ENCODE measurements at regions not wholly inside any gene's neighbourhood (a gene's known extent, or its start where the extent isn't known, plus 50 kb on each side); places are given as distances from the start of the nearest gene placed in this dataset.
"Not testable (repeated sequence)": the region's sequence is repeated elsewhere in the genome, so short reads cannot be mapped to it uniquely, and the experiment has no call there.

DNA sequence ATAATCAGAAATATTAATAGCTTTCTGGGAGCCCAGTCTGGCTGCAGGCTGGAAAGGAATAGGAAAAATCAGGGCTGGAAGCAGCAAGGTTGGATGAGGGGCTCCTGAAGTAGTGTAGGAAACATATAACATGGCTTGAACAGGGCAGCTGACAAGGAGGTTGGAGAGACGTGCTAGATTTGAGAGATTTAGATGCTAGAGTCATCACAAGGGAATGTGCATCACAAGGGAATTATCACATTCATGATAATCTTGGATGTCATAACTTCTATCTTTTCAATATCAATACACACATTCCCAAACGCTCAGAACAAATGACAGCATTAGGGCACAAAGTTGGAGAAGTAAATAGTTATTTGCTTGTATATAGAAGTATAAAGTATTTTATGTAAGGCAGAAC is 120.9 kb upstream of the EGFR start:
- DNase-seq: no peak

DNA sequence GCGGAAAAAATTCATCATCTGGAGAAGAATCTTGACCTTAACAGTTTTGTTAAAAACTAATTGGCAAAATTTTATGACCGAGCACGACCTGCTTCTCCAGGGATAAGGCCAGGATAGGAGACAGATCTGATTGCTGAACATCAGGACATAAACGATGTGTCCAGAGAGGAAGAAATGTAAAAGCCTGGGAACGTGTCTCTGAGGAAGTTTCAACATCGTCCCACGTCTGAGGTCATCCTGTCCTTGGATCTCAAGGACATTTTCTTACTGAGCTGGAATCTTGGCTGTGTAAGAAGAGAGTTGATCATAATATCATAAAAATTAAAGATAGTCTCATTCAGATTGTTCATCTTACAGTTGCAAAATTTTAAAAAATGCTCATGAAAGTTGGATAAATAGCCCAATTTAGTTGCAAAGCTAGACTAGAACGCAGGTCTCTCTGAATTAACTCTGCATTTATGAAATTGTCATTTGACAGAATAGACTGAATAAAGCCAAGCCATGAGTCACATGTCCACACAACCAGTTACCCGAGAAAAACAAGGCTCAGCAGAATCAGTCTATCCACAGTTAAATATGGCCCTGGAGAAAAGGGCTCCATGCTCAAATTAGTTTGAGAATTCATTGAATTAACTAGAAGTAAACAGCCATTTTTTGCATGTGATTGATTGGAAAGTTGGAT is 120.0 kb upstream of the EGFR start:
- no peak for DNase-seq

DNA sequence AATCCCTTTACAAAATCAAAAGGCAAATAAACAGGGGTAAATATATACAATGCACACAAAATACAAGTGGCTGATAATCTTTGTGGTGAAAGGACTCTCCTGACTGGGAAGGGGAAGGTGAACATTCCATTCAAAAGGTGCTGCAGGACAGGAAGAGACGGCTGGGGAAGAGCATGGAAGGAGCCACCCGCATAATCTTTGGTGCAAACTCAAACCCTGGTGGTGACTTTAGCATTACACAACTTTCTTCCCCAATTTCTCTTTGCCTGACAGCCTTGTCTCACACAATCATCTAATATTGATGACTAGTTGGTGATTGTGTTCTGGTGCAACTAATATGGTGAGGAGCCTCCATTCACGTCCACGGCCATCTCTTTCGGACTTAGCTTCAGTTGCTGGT is 117.0 kb upstream of the EGFR start:
- DNase-seq: no peak

DNA sequence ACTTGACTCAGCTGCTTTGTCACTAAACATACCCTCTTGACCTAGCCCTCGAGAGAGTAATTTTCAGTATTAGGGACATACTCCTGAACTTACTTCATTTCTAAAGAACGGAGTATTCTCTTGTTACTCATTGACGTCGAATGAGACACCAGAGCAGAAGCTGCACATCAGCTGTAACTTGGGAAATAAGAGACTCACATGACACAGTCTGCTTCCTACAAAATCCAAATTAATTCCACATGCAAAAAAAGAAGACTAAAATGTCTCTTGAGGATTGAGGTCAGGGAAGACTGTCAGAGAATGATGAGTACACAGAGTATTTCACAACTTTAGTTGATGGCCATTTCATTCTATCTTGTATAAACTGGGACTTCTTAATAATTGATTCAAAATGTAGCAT is 114.7 kb upstream of the EGFR start:
- DNase-seq: no peak

DNA sequence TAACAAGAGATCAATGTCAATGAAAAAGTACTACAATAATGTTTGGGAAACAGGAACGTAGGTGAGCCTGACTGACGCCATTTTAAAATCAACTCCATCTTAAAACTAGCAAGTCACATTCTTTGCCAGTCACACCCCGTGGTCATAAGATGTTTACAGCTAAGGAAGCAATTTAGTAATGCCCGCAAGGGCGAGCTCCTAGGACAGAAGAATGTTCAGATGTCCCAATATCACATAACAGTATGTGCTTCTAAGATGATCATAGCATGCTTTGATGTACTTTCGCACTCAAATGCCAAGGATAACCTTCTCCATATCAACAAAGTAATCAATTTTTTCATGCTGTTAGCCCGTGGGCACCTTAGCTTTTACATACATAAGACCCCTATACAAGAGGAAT is 113.8 kb upstream of the EGFR start:
- DNase-seq: no peak

DNA sequence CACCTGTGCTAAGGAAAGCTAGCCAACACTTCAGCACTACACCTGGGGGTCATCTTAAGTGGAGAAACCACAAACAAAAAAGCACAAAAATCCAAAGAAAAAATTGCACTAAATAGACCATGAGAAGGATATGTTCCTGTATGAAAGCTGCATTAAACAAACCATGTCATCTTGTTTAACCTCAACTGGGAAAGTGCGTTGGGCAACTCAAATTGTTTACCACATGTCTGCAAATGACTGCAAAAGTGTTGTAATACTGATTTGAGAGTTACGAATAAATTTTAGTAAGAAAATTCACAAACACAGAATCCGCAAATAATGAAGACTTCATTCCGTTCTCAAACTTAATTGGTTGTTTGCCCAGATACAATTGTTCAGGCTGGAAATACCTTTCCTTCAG is 111.9 kb upstream of the EGFR start:
- DNase-seq: no peak

DNA sequence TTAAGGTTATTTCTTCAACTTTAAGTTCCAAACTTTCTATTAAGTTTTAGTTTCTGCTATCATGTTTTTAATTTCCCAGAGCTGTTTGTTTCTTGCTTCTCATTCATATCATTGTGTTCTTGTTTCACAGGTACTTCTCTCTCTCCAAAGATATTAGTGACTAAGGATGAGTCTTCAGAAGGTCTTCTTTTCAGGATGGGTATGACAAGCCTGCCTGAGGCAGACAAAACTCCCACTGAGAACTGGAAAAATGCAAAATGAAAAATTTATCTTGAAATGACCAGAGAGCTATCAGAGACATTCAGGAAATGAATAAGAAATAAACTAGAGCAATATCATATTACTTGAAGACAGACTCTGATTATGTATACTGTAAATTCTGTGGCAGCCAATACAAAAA is 110.8 kb upstream of the EGFR start:
- no peak for DNase-seq

DNA sequence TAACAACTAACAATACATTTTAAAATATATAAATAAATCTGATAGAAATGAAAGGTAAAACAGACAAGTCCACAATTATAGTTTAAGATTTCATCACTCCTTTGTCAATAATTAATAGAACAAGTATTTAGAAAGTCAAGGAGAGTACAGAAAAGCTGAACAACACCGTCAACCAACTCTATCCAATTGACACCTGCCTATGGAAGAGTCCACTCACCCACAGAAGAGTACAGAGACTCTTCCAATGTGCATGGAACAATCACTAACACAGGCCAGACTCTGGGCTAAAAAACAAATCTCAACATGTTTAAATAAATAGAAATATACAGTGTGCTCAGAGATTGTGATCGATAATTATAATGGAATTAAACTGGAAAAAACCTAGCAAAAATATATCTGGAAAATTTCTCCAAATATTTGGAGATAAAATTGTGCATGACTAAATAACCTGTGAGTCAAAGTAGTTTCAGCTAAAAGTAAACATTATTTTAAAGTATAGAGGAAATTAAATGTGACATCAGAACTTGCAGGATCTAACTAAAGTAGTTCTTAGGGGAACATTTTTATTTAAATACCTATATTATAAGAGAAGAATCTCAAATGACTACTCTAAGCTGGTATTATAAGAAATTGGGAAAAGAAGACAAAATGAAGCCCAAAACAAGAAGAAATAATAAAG is 109.9 kb upstream of the EGFR start:
- DNase-seq: no peak

DNA sequence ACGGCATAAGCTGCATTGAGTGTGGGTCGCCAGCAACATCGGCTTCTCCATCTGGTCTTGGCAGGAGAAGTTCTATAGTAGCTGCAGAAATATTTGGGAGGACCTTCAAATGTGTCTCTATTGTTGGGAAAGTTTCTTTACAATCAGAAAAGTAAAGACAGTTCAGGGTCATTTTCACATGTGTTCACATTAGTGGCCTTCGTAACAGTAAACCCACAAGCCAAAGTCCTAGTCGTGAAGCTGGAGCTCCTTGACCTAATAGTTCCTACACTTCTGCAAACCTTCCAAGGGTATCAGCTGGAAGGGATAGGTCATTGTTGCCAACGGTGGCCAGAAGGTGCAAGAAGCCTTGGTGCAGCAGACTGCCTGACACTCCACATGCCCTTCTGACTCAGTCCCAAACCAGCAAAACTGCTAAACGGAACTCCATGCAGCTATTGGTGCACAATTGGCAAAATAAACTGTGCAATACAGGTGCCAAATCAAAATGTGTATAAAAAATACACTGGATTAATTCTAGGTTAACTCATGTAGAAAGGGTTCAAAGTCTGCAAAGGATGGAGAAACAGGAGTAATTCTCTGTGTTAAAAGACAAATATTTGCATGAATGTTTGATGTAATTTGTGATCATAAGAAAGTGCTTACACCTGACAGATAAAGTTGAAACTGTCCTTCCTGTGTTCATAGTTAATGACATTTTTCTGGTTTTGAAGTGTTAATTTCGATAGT is 102.8 kb upstream of the EGFR start:
- DNase-seq: no peak

DNA sequence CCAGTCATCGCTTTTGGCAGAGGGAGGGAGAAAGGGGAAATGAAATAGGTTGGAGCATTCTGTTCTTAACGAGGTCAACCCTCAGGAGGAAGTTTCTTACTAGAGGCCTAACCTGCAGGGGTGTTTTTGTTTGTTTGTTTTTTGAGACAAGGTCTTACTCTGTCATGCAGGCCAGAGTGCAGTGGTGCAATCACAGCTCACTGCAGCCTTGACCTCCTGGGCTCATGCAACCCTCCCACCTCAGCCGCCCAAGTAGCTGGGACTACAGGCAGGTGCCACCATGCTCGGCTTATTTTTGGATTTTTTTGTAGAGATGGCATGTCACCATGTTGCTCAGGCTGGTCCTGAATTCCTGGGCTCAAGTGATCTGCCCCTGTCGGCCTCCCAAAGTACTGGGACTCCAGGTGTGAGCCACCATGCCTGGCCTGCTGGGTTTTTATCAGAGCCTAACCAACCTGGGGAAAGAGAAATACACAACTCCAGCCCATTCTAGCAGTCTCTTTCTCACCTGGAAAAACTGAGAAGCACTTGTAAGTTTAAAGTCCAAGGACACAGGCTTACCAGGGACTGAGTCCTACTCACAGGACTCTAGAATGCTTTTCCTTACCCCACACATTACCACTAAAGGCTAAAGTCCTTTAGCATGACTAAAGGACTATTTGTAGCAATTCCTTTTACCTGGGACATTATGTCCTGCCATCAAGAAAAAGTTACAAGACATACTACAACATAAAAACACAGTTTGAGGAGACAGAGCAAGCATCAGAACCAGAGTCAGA is 101.0 kb upstream of the EGFR start:
- DNase-seq: no peak

DNA sequence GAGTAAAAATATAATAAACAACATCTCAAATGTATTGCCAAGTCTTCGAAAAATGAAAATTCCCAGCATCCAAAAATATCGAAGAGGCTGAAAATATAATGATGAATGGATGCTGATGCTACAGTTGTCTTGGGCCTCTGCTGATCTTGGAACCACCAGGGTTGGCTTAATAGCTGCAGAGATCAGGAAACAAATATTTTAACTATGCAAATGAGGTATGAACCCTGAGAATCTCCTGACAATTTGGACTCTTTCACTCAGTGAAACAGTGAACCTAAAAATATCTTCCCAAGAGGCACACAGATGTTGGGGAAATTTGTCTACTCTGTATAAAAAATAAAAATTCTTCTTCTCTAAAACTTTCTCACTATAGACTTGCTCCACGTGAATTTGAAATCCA is 97.7 kb upstream of the EGFR start:
- DNase-seq: no peak

DNA sequence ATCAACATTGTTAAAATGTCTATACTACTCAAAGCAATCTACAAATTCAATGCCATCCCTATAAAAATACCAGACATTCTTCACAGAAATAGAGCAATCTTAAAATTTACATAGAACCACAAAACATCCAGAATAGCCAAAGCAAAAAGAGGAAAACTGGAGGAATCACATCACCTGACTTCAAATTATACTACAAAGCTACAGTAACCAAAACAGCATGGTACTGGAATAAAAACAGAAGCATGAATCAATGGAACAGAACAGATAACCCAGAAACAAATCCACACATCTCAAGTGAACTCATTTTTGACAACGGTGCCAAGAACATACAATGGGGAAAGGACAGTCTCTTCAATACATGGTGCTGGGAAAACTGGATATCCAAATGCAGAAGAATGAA is 87.3 kb upstream of the EGFR start:
- DNase-seq: no peak

DNA sequence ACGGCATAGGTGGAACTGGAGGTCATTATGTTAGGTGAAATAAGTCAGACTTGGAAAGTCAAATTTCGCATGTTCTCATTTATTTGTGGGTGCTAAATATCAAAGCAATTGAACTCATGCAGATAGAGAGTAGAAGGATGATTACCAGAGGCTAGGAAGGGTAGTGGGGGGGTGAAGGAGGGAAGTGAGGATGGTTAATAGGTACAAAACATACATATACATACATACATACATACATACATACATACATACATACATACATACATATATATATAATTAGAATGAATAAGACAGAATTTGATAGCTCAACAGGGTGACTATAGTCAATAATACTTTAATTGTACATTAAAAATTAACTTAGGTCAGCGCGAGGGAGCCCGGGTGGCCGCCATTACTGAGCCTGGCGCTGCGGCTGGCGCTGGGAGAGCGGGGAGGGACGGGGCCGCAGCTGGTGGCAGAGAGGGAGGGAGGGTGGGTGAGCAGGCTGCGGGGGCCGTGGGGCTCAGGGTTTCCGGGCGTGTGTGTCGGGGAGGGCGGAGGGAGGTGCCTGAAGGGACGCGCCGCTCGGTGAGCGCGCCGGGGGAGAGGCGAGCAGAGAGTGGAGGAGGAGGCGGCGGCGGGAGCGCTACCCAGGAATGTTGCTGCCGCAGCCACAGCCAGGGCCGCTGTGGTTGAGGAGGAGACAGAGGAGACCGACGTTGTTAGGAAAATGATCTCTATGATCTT is 85.8 kb upstream of the EGFR start:
- peak in 53 of 56 donors; percentile 14 to 84 (median 66) for DNase-seq

DNA sequence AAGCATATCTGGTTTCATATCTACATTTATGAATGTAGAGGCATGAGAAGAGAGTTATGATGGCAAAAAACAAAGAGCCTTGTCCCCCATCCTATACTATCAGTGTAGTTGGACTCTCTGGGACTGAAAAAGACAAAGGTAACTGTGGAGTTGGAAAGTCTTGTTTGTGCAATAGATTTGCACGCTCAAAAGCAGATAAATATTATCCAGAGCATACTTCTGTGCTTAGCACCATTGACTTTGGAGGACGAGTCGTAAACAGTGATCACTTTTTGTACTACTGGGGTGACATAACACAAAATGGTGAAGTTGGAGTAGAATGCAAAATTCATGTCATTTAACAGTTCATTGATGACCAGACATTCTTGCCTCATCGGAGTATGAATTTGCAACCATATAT is 85.2 kb upstream of the EGFR start:
- no peak for DNase-seq

DNA sequence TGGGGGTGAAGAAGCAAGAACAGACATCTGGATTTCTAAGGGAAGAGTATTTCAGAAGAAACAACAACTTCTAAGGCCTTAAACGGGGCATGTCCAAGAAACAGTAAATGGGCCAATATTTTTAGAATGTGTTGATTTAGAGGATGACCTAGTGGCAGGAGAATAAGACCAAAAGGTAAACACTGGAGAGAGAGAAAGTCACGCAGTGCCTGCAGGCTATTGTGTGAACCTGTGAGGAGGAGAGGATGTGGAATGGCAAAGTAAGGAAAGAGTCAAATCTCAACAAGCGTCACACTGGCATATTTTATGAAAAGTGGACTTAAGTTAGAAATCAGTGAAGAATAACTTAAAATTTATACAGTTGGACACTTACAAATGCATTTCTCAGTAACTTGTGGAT is 78.1 kb upstream of the EGFR start:
- no peak for DNase-seq

DNA sequence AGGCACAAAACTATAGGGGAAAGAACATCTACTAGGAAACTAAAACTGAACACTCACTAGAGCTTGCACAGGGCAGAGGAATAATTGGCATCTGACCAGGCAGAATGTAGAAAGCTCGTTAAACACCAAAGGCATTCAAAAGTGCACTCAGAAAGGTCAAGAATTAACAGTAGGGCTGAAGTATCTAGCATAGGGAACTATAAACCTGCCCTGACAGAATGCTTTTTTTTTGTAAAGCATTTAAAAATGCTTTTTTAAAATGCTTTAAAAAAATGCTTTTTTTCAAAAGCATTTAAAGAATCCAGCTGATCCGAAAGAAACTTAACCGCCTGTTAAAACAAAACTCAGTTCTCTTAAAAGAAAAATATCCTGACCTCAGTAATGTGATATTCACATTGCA is 74.6 kb upstream of the EGFR start:
- DNase-seq: no peak

DNA sequence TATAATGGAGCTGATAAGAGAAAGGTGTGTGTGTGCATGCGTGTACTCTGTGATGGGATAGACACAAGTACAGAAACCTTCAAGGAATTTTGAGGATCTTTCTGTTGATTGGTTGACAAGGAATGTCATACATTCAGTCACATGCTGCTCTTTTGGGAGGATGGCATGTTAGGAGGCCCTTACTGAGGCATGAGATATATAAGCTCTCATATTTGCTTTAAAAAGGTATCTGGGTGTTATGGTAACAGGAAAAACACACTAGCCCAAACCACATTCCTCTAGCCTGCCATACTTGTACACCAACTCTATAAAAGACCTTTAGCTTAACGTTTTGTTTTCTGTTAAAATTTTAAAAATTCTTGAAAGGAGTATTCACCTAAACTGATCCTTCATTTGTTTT is 72.5 kb upstream of the EGFR start:
- no peak for DNase-seq

DNA sequence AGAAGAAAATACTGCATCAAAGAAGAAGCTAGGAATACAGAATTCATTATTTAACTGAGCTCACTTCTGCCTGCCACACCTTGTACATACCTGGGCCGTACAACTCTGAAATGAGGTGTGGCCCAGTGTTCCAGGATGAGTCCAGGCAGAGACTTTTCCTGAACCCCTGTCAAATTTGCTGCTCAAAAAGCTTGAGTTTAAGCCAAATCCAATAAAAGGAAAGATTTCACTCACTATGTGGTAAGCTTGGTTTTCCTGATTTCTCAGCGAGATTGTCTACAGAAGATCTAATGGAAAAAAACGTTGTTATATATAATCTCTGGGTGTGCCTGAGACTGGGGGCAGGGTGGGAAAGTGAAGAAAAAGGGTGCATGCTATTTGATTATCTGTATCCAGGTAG is 72.1 kb upstream of the EGFR start:
- no peak for DNase-seq

DNA sequence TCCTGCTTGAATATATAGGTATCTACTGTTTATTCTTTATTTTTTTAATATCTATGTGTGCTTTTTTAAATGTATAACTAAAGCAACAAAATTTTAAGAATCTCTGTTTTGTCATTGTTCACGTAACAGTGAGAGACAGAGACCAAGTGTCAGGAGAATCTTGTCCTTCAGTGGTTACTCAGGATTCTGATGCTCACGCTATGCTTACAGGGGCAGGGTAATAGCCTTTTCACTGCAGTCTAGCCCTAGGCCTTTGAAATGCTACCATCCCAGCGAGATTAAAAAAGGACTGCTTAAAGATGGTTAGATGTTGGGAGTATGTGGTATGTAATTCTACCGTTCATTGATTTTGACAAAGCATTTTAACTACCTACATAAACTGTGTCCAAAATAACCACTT is 71.6 kb upstream of the EGFR start:
- no peak for DNase-seq

DNA sequence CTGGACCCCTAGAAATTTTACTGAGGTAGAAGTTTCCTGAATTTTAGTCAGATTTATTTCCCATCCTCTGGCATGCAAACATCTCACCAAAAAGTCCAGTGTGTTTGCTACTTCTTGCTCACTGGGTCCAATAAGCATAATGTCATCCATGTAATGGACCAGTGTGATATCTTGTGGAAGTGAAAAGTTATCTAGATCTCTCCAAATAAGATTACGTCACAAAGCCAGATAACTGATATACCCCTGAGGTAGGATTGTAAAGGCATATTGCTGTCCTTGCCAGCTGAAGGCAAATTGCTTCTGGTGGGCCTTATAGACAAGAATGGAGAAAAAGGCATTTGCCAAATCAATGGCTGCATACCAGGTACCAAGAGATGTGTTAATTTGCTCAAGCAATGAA is 69.3 kb upstream of the EGFR start:
- not testable (repeated sequence) for DNase-seq

DNA sequence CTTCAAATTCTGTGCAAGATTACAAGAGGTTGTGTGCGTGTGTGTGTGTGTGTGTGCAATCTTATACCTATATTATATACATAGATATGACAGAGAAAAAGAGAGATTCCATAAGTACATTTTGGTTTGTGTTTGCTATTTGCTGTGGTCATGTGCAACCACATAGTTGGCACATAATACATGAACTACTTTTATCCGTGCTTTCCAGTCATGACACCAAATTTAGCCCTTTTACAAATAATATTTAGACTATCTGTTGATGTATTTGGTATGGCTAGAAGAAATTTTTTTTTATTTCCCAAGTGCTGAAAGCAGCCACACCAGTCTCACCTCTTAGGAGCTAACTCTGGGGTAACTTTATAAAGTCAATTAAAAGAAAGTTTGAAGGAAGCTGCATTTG is 63.5 kb upstream of the EGFR start:
- DNase-seq: no peak
